ENCODE measurements at regions not wholly inside any gene's neighbourhood (a gene's known extent, or its start where the extent isn't known, plus 50 kb on each side); places are given as distances from the start of the nearest gene placed in this dataset.
A peak's percentile ranks its signal among the peaks of the same experiment; 100 is the strongest.

- no peaks in the 10 kb centered on the region for H3K9me3 ChIP-seq (ENCODE audit: control insufficient read depth, insufficient read depth, low read depth, low read length)
- no peak overlapping the region for H2AFZ ChIP-seq (ENCODE audit: low read length)
- TF ChIP-seq CTCF (conservative IDR thresholded peaks at IDR 0.05 in 1 of 2, IDR thresholded peaks at IDR 0.05 in 1 of 2; ENCODE audit: low read depth in 1 of 2, low read length in 2 of 2), result no peak
- TF ChIP-seq EZH2 (IDR thresholded peaks at IDR 0.05; ENCODE audit: low read length, missing control alignments), result no peak
- H3K27me3 ChIP-seq (ENCODE audit: control insufficient read depth, insufficient read depth, low read length), result no peaks in the 10 kb centered on the region
- no peak overlapping the region for H3K9ac ChIP-seq (ENCODE audit: insufficient read depth, low read length)
- no peak overlapping the region for H3K4me2 ChIP-seq (ENCODE audit: extremely low read depth, insufficient read depth, low read length)
- no peaks in the 10 kb centered on the region for H3K79me2 ChIP-seq (ENCODE audit: control insufficient read depth, insufficient read depth, low read length)
- no peak overlapping the region for H3K4me3 ChIP-seq (replicated peaks in 1 of 4; ENCODE audit: control extremely low read depth in 1 of 4, insufficient read depth in 1 of 4, low read depth in 3 of 4, low read length in 4 of 4)
- DNase-seq (ENCODE audit: low read depth in 2 of 2), result no peak
- no peaks in the 10 kb centered on the region for H4K20me1 ChIP-seq (ENCODE audit: control insufficient read depth, extremely low read depth, insufficient read depth, low read length)
- H3K27ac ChIP-seq (ENCODE audit: insufficient read depth, low read length), result no peak overlapping the region
- no peaks in the 10 kb centered on the region for H3K4me1 ChIP-seq (ENCODE audit: control insufficient read depth, extremely low read depth, insufficient read depth, low read length)
- no peaks in the 10 kb centered on the region for H3K36me3 ChIP-seq (ENCODE audit: control insufficient read depth, insufficient read depth, low read length)
Measured at GRCh38 chr1:57860325-57860724, 436.5 kb upstream of the DAB1 start.

- Histone ChIP-seq H2AFZ (ENCODE audit: low read length) (no peak overlapping the region), H3K27me3 (ENCODE audit: control insufficient read depth, insufficient read depth, low read length) (no peaks in the 10 kb centered on the region), H3K79me2 (ENCODE audit: control insufficient read depth, insufficient read depth, low read length) (no peaks in the 10 kb centered on the region), H3K4me3 (replicated peaks in 1 of 4; ENCODE audit: control extremely low read depth in 1 of 4, insufficient read depth in 1 of 4, low read depth in 3 of 4, low read length in 4 of 4) (no peak overlapping the region), H3K4me2 (ENCODE audit: extremely low read depth, insufficient read depth, low read length) (no peak overlapping the region), H3K27ac (ENCODE audit: insufficient read depth, low read length) (no peak overlapping the region), H3K9me3 (ENCODE audit: control insufficient read depth, insufficient read depth, low read depth, low read length) (no peaks in the 10 kb centered on the region), H4K20me1 (ENCODE audit: control insufficient read depth, extremely low read depth, insufficient read depth, low read length) (no peaks in the 10 kb centered on the region), H3K4me1 (ENCODE audit: control insufficient read depth, extremely low read depth, insufficient read depth, low read length) (no peaks in the 10 kb centered on the region), H3K9ac (ENCODE audit: insufficient read depth, low read length) (no peak overlapping the region), H3K36me3 (ENCODE audit: control insufficient read depth, insufficient read depth, low read length) (no peaks in the 10 kb centered on the region)
- DNase-seq (ENCODE audit: low read depth in 2 of 2), result no peak
- TF ChIP-seq CTCF (conservative IDR thresholded peaks at IDR 0.05 in 1 of 2, IDR thresholded peaks at IDR 0.05 in 1 of 2; ENCODE audit: low read depth in 1 of 2, low read length in 2 of 2) (no peak), EZH2 (IDR thresholded peaks at IDR 0.05; ENCODE audit: low read length, missing control alignments) (no peak)
Measured at GRCh38 chr1:57858740-57859139, 434.9 kb upstream of the DAB1 start.

GRCh38 chr1:57857809-57858208 is 433.9 kb upstream of the DAB1 start:
- TF ChIP-seq CTCF (conservative IDR thresholded peaks at IDR 0.05 in 1 of 2, IDR thresholded peaks at IDR 0.05 in 1 of 2; ENCODE audit: low read depth in 1 of 2, low read length in 2 of 2) (no peak), EZH2 (IDR thresholded peaks at IDR 0.05; ENCODE audit: low read length, missing control alignments) (no peak)
- DNase-seq (ENCODE audit: low read depth in 2 of 2), result peak in 1 of 2 donors; percentile 60

More at GRCh38 chr1:57857809-57858208, 433.9 kb upstream of the DAB1 start:
- Histone ChIP-seq H3K36me3 (ENCODE audit: control insufficient read depth, insufficient read depth, low read length) (no peaks in the 10 kb centered on the region), H3K4me2 (ENCODE audit: extremely low read depth, insufficient read depth, low read length) (no peak overlapping the region), H4K20me1 (ENCODE audit: control insufficient read depth, extremely low read depth, insufficient read depth, low read length) (no peaks in the 10 kb centered on the region), H3K9me3 (ENCODE audit: control insufficient read depth, insufficient read depth, low read depth, low read length) (no peaks in the 10 kb centered on the region), H3K4me1 (ENCODE audit: control insufficient read depth, extremely low read depth, insufficient read depth, low read length) (no peaks in the 10 kb centered on the region), H3K27me3 (ENCODE audit: control insufficient read depth, insufficient read depth, low read length) (no peaks in the 10 kb centered on the region), H2AFZ (ENCODE audit: low read length) (no peak overlapping the region), H3K9ac (ENCODE audit: insufficient read depth, low read length) (no peak overlapping the region), H3K27ac (ENCODE audit: insufficient read depth, low read length) (no peak overlapping the region), H3K79me2 (ENCODE audit: control insufficient read depth, insufficient read depth, low read length) (no peaks in the 10 kb centered on the region), H3K4me3 (replicated peaks in 1 of 4; ENCODE audit: control extremely low read depth in 1 of 4, insufficient read depth in 1 of 4, low read depth in 3 of 4, low read length in 4 of 4) (no peak overlapping the region)
